ENCODE measurements at regions not wholly inside any gene's neighbourhood (a gene's known extent, or its start where the extent isn't known, plus 50 kb on each side); places are given as distances from the start of the nearest gene placed in this dataset.

DNA sequence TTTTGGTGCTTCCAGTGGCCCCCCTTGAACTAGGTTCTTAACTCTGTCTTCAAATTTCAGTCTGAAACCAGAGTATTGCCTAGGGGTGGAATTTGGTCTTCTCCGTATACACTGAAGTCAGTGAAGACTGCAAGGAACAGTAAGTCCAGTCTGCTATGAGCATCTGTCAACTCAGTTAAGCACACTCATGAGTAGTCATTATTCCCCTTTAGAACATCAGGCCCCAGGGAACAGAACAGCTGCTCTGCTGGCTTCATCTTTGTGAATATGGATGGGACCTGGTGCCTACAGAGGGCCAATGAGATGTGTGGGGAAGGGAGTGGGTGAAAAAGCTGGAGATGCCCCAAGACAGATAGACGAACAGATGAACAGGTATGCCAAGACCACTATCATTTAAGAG, 85.2 kb upstream of the PRR23C start:
- POLR2A ChIA-PET: no interaction called here
- in situ Hi-C loops (cut with HindIII; ENCODE audit: low pct_unique_long_range_greater_than_20kb, low sequenced_read_pairs) (no loop called here), intact Hi-C loops (cut with micrococcal nuclease; ENCODE audit: unreplicated experiment) (no loop called here)
- no peak for DNase-seq (ENCODE audit: low read depth, low spot score)
- CTCF ChIA-PET: no interaction called here
- TF ChIP-seq TCF7L2 (IDR thresholded peaks at IDR 0.05; ENCODE audit: low read depth, low read length) (no peak), POLR2AphosphoS5 (IDR thresholded peaks at IDR 0.05; ENCODE audit: low read depth, low read length) (no peak), SIN3A (IDR thresholded peaks at IDR 0.05; ENCODE audit: borderline replicate concordance, insufficient read depth, low read depth, low read length) (no peak)
- TF ChIP-seq, protein P1, sequence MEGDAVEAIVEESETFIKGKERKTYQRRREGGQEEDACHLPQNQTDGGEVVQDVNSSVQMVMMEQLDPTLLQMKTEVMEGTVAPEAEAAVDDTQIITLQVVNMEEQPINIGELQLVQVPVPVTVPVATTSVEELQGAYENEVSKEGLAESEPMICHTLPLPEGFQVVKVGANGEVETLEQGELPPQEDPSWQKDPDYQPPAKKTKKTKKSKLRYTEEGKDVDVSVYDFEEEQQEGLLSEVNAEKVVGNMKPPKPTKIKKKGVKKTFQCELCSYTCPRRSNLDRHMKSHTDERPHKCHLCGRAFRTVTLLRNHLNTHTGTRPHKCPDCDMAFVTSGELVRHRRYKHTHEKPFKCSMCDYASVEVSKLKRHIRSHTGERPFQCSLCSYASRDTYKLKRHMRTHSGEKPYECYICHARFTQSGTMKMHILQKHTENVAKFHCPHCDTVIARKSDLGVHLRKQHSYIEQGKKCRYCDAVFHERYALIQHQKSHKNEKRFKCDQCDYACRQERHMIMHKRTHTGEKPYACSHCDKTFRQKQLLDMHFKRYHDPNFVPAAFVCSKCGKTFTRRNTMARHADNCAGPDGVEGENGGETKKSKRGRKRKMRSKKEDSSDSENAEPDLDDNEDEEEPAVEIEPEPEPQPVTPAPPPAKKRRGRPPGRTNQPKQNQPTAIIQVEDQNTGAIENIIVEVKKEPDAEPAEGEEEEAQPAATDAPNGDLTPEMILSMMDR (IDR thresholded peaks at IDR 0.05): no peak
- TF ChIP-seq, protein P2, sequence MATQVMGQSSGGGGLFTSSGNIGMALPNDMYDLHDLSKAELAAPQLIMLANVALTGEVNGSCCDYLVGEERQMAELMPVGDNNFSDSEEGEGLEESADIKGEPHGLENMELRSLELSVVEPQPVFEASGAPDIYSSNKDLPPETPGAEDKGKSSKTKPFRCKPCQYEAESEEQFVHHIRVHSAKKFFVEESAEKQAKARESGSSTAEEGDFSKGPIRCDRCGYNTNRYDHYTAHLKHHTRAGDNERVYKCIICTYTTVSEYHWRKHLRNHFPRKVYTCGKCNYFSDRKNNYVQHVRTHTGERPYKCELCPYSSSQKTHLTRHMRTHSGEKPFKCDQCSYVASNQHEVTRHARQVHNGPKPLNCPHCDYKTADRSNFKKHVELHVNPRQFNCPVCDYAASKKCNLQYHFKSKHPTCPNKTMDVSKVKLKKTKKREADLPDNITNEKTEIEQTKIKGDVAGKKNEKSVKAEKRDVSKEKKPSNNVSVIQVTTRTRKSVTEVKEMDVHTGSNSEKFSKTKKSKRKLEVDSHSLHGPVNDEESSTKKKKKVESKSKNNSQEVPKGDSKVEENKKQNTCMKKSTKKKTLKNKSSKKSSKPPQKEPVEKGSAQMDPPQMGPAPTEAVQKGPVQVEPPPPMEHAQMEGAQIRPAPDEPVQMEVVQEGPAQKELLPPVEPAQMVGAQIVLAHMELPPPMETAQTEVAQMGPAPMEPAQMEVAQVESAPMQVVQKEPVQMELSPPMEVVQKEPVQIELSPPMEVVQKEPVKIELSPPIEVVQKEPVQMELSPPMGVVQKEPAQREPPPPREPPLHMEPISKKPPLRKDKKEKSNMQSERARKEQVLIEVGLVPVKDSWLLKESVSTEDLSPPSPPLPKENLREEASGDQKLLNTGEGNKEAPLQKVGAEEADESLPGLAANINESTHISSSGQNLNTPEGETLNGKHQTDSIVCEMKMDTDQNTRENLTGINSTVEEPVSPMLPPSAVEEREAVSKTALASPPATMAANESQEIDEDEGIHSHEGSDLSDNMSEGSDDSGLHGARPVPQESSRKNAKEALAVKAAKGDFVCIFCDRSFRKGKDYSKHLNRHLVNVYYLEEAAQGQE (IDR thresholded peaks at IDR 0.05; ENCODE audit: insufficient read depth in 1 of 2, low read depth in 2 of 2, low read length in 1 of 2): no peak
- Histone ChIP-seq H3K27me3 (ENCODE audit: control insufficient read depth, insufficient read depth, low read length) (no peaks in the 10 kb centered on the region), H3K36me3 (ENCODE audit: control insufficient read depth, insufficient read depth, low read length) (no peaks in the 10 kb centered on the region), H3K4me1 (ENCODE audit: control insufficient read depth, insufficient read depth, low read length) (no peaks in the 10 kb centered on the region), H3K9me3 (ENCODE audit: control insufficient read depth, insufficient read depth, low read depth, low read length) (no peaks in the 10 kb centered on the region), H3K4me3 (ENCODE audit: low read depth in 2 of 2, low read length in 2 of 2) (no peak overlapping the region), H3K27ac (ENCODE audit: low read length) (no peak overlapping the region)
- no peak for ATAC-seq
- BruUV-seq (replicated peaks): no TSS peak

DNA sequence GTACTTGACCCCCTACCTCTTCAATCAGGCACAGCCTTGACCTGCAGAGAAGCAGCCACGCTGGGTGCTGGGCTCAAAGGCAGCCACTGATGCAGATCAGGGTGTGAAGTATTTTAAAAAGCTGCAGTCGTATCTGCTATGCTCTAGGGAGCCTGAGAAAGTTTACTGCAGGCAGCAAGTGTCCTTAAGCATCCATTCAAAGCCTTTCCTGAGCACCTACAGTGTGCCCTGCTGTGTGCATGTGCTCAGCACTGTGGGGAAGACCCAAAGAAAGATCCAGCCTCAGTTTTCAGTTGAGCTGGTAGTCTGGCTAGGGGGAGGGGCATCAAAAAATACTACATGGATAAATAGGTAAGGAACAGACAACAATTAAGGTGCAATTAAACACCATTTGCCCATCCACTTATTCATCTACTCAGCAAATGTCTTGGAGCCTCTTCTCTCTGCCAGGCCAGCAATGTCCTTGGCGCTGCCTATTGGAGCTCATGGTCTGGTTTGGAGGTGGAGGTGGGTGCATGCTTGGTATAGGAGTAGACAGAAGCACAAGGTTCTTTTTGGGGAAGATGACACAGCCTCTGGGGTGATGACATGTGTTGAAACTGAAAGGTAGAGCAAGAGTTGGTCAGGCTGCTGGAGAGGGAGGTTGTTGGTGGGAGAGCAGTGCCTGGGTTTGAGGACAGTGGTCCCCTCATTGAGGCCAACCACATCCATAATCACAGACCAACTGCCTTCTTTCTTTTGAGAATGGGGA, 85.9 kb upstream of the PRR23C start:
- Histone ChIP-seq H3K9me3 (ENCODE audit: control insufficient read depth, insufficient read depth, low read depth, low read length) (no peaks in the 10 kb centered on the region), H3K27ac (ENCODE audit: low read length) (no peak overlapping the region), H3K27me3 (ENCODE audit: control insufficient read depth, insufficient read depth, low read length) (no peaks in the 10 kb centered on the region), H3K4me3 (ENCODE audit: low read depth in 2 of 2, low read length in 2 of 2) (no peak overlapping the region), H3K4me1 (ENCODE audit: control insufficient read depth, insufficient read depth, low read length) (no peaks in the 10 kb centered on the region), H3K36me3 (ENCODE audit: control insufficient read depth, insufficient read depth, low read length) (no peaks in the 10 kb centered on the region)
- CTCF ChIA-PET: no interaction called here
- BruUV-seq (replicated peaks): no TSS peak
- ATAC-seq (no peak), DNase-seq (ENCODE audit: low read depth, low spot score) (no peak)
- no peak for TF ChIP-seq POLR2AphosphoS5 (IDR thresholded peaks at IDR 0.05; ENCODE audit: low read depth, low read length)
- TF ChIP-seq, protein P2 (IDR thresholded peaks at IDR 0.05; ENCODE audit: insufficient read depth in 1 of 2, low read depth in 2 of 2, low read length in 1 of 2): no peak
- no peak for TF ChIP-seq SIN3A (IDR thresholded peaks at IDR 0.05; ENCODE audit: borderline replicate concordance, insufficient read depth, low read depth, low read length)
- TF ChIP-seq TCF7L2 (IDR thresholded peaks at IDR 0.05; ENCODE audit: low read depth, low read length): no peak
- POLR2A ChIA-PET: no interaction called here
- in situ Hi-C loops (cut with HindIII; ENCODE audit: low pct_unique_long_range_greater_than_20kb, low sequenced_read_pairs) (no loop called here), intact Hi-C loops (cut with micrococcal nuclease; ENCODE audit: unreplicated experiment) (no loop called here)

All from Panc1 (cell line).